ENCODE measurements at regions not wholly inside any gene's neighbourhood (a gene's known extent, or its start where the extent isn't known, plus 50 kb on each side); places are given as distances from the start of the nearest gene placed in this dataset.

DNA sequence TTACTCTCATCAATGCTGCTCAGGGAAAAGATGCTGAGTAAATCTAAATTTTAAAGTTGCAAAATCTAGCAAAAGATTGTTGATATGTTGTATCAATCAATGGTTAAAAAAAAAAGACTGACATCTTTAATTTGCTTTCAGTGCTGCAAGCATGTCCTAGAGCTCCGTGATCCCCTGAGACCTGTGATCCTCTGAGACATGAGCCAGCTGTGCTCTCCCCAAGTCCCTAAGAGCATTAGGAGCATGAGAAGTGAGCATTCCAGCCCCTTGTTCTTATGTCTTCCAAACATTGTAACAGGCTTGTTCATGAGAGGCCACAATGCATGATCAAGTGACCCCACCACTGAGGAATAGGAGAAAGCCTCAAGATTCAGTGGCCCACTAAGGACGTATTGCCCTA is 116.6 kb downstream of the DAD1 start:
- no peak for TF ChIP-seq JUND (IDR thresholded peaks at IDR 0.05)
- no peak for TF ChIP-seq RXRA (IDR thresholded peaks at IDR 0.05)
- TF ChIP-seq ZBTB33 (IDR thresholded peaks at IDR 0.05), result no peak
- TF ChIP-seq GABPA (IDR thresholded peaks at IDR 0.05 in 1 of 2, conservative IDR thresholded peaks at IDR 0.05 in 1 of 2), result no peak
- no peak for TF ChIP-seq EGR1 (IDR thresholded peaks at IDR 0.05; ENCODE audit: low read depth in 2 of 2)
- TF ChIP-seq FOXA1 (IDR thresholded peaks at IDR 0.05), result no peak
- TF ChIP-seq RAD21 (IDR thresholded peaks at IDR 0.05), result no peak
- TF ChIP-seq FOXA2 (IDR thresholded peaks at IDR 0.05), result no peak
- TF ChIP-seq, protein P1, sequence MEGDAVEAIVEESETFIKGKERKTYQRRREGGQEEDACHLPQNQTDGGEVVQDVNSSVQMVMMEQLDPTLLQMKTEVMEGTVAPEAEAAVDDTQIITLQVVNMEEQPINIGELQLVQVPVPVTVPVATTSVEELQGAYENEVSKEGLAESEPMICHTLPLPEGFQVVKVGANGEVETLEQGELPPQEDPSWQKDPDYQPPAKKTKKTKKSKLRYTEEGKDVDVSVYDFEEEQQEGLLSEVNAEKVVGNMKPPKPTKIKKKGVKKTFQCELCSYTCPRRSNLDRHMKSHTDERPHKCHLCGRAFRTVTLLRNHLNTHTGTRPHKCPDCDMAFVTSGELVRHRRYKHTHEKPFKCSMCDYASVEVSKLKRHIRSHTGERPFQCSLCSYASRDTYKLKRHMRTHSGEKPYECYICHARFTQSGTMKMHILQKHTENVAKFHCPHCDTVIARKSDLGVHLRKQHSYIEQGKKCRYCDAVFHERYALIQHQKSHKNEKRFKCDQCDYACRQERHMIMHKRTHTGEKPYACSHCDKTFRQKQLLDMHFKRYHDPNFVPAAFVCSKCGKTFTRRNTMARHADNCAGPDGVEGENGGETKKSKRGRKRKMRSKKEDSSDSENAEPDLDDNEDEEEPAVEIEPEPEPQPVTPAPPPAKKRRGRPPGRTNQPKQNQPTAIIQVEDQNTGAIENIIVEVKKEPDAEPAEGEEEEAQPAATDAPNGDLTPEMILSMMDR (IDR thresholded peaks at IDR 0.05; ENCODE audit: low read depth, low read length, missing input control), result no peak
- no peak for DNase-seq (ENCODE audit: low spot score)
- H3K4me3 ChIP-seq (ENCODE audit: low read depth in 1 of 3, low read length in 3 of 3), result no peak overlapping the region
- no peaks in the 10 kb centered on the region for H3K9me3 ChIP-seq (ENCODE audit: control insufficient read depth in 4 of 4, low read length in 3 of 4)
- no peaks in the 10 kb centered on the region for H3K4me1 ChIP-seq (ENCODE audit: control insufficient read depth in 4 of 4, insufficient read depth in 4 of 4, low read length in 3 of 4)
- WGBS, result 75% methylated on average over 2 of the region's 2 CpGs
- H3K27me3 ChIP-seq (ENCODE audit: control insufficient read depth in 4 of 4, insufficient read depth in 4 of 4, low read length in 3 of 4), result peaks cover 0 to 5% (median 2%) of the 10 kb centered on the region in 4 donors
- H3K27ac ChIP-seq (ENCODE audit: low read depth in 1 of 2, low read length in 2 of 2), result no peak overlapping the region
- H3K9ac ChIP-seq (ENCODE audit: low read depth in 1 of 2, low read length in 2 of 2), result no peak overlapping the region
- H3K36me3 ChIP-seq (ENCODE audit: control insufficient read depth in 4 of 4, insufficient read depth in 3 of 4, low read depth in 1 of 4, low read length in 3 of 4), result no peaks in the 10 kb centered on the region

DNA sequence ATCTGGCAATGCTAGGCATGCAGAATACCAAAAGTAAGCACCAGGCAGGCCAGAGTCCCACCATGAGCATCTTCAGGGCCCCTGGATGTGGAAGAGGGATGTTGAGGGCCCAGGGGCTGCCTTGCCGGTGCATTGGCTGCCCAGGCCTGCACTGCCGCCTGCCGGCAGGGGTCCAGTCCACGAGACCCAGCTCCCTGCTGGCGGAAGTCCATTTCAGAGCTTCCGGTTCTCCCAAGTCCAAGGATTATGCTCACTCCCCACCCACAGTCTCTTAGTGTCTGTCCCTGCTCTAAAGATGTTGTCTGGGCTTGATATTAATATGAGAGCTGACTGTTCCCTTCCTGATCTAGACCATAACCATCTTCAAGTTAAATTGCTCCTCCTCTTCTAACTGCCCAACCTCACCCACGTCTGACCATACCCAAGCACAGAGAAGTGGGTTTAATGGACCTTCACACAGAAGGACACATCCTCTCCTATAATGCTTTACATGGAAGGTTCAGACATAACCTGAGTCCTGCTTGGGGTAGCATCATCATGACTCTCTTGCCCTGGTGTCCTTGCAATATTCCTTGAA is 117.4 kb downstream of the DAD1 start:
- TF ChIP-seq RAD21 (IDR thresholded peaks at IDR 0.05) (peak; percentile 52 to 65), GABPA (IDR thresholded peaks at IDR 0.05 in 1 of 2, conservative IDR thresholded peaks at IDR 0.05 in 1 of 2) (no peak)
- TF ChIP-seq, protein P1 (IDR thresholded peaks at IDR 0.05; ENCODE audit: low read depth, low read length, missing input control), result peak; percentile 35
- Histone ChIP-seq H3K4me3 (ENCODE audit: low read depth in 1 of 3, low read length in 3 of 3) (no peak overlapping the region), H3K4me1 (ENCODE audit: control insufficient read depth in 4 of 4, insufficient read depth in 4 of 4, low read length in 3 of 4) (no peaks in the 10 kb centered on the region), H3K9ac (ENCODE audit: low read depth in 1 of 2, low read length in 2 of 2) (no peak overlapping the region), H3K27me3 (ENCODE audit: control insufficient read depth in 4 of 4, insufficient read depth in 4 of 4, low read length in 3 of 4) (peaks cover 0 to 5% (median 2%) of the 10 kb centered on the region in 4 donors), H3K27ac (ENCODE audit: low read depth in 1 of 2, low read length in 2 of 2) (no peak overlapping the region), H3K9me3 (ENCODE audit: control insufficient read depth in 4 of 4, low read length in 3 of 4) (no peaks in the 10 kb centered on the region), H3K36me3 (ENCODE audit: control insufficient read depth in 4 of 4, insufficient read depth in 3 of 4, low read depth in 1 of 4, low read length in 3 of 4) (no peaks in the 10 kb centered on the region)
- 23% methylated on average over 7 of the region's 7 CpGs for WGBS
- DNase-seq (ENCODE audit: low spot score), result peak; percentile 41

Data from liver (tissue), 8 donors.